GM10266 (cell line): ENCODE measurements at regions not wholly inside any gene's neighbourhood (a gene's known extent, or its start where the extent isn't known, plus 50 kb on each side); places are given as distances from the start of the nearest gene placed in this dataset.

Experiments
- DNase-seq: peaks from one replicate; pipeline ENCODE4 v3.0.0; 2012; ENCODE audit errors: extremely low spot score
- TF ChIP-seq, protein P1 (sequence below): IDR thresholded peaks from 2 replicates; pipeline ENCODE4 v1.5.1; 2012; ENCODE audit warnings: mild to moderate bottlenecking, low read depth; ENCODE audit not compliant: control insufficient read depth, insufficient read depth; ENCODE audit errors: missing control alignments

DNA sequence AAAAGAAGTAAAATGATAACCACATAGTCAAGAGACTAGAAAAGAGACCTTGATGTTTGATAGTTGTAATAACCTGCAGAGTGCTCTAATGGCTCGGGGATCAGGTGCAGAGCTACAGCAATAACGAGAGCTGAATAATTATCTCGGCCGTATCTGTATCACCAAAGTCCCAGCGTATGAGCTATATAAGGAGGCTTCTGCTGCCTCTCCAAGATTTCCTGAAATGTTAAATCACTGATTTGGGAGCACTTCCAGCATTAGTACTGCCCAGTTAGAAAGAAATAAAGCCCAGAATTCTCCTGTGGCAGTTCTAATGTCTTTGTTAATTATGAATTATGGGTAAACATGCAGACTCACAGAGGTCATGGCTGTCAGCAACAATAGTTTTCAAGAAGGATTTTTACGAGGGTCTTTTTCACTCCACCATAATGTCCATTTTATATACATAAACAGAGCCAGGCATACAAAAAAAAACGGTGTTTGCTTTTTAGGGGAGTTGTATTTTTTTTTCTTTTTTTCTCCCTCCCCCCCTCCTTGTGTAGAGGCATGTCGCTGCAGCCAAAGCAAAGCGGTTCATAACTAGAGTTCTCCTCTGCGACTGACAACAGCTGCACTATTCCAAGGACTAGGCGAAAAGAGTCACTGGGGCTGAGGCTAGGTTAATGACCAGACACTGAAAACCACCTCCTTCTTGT lies 168.3 kb upstream of the VRK2 start:
- TF ChIP-seq, protein P1, sequence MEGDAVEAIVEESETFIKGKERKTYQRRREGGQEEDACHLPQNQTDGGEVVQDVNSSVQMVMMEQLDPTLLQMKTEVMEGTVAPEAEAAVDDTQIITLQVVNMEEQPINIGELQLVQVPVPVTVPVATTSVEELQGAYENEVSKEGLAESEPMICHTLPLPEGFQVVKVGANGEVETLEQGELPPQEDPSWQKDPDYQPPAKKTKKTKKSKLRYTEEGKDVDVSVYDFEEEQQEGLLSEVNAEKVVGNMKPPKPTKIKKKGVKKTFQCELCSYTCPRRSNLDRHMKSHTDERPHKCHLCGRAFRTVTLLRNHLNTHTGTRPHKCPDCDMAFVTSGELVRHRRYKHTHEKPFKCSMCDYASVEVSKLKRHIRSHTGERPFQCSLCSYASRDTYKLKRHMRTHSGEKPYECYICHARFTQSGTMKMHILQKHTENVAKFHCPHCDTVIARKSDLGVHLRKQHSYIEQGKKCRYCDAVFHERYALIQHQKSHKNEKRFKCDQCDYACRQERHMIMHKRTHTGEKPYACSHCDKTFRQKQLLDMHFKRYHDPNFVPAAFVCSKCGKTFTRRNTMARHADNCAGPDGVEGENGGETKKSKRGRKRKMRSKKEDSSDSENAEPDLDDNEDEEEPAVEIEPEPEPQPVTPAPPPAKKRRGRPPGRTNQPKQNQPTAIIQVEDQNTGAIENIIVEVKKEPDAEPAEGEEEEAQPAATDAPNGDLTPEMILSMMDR, result no peak
- DNase-seq, result no peak

DNA sequence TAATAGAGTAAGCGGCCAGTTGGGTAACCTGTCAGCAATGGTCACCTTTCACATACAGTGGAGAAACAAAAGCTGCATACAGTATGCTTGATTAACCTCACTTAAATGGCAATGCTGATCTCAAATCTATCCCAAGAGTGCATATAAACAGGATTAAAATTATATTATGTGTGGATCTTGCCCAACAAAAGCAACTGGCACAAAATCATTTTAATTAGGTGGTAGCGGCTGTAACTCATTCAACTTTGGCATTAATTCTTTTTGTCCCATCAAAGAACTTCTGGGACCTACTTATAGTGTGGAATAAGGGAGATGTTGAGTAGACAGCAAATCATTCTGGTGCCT lies 167.8 kb upstream of the VRK2 start:
- TF ChIP-seq, protein P1, result no peak

DNA sequence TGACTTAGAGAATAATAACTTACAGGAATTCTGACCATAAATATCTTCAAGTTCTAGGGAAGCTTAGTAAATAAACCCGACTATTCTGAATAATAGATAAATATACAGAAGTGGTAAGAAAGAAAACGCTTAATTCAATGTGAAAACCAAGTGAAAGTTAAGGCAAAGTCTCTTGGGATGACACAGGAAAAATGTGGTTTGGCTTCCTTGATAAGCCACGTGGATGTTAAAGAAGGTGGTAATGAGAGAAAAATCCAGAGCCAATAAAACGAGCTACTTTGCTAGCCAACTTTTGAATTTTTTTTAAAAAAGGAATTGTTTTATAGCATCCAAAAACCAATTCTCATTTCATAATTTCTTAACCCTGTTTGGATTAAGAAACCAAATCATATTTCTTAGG lies 166.2 kb upstream of the VRK2 start:
- no peak for DNase-seq
- TF ChIP-seq, protein P1, result no peak

More for the DNA sequence above, 167.8 kb upstream of the VRK2 start:
- DNase-seq, result no peak

DNA sequence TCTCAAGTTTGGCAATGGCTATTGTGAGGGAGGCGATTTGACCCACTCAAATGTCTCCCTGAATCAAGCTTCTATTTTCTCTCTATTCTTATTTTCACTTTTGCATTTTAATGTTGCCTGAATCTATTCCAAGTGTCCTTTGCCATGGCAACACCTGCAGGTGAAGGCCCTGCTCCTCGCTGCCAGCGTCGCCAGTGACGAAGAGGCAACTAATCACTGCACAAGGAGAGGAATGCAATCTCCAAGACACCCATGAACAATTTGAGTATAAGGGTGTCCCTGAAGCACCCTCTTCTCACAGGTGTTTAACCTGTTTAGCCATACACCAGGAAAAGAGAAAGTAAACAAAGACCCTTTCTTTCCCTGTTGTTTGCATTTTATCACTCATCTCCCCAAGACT lies 165.6 kb upstream of the VRK2 start:
- TF ChIP-seq, protein P1, result no peak
- DNase-seq, result no peak

DNA sequence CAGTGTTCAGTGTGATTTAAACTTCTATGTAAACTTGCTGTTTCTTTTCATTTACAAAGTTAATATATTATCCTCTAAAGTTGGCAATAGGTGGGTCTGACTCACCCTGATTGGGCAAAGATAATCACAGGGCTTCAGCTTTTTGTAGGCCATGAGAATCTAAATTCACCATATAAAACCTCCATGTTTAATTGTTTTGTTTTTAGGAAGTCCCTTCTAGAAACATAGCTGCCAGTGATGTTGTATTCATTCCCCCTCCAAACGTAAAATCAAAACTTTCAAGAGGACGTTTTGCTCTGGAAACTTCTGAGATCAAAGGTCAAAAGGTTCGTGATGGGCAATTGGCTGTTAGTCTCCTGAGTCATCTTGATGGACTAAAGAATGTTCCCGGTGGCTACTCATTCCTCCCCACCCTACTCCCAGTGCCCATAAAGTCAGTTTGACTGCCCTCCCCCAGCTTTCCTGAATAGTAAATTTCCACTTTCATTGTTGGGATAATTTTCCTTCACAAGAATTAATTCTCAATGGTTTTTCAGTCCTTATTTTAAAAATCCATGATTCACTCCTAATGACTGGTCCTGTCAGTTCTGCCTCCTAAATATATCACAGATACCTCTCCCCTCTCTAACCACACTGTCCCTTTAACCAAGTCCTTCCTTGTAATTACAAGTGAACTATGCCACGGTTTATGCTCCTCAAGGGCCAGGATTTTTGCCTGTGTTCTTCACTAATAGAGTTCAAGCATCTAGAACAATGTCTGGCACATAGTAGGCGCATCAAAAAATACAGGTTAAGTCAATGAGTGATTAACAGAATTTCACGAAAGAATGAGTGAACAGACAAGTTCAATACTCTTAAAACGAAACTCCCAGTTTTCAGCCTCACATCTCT lies 164.4 kb upstream of the VRK2 start:
- DNase-seq, result no peak
- TF ChIP-seq, protein P1, result no peak

DNA sequence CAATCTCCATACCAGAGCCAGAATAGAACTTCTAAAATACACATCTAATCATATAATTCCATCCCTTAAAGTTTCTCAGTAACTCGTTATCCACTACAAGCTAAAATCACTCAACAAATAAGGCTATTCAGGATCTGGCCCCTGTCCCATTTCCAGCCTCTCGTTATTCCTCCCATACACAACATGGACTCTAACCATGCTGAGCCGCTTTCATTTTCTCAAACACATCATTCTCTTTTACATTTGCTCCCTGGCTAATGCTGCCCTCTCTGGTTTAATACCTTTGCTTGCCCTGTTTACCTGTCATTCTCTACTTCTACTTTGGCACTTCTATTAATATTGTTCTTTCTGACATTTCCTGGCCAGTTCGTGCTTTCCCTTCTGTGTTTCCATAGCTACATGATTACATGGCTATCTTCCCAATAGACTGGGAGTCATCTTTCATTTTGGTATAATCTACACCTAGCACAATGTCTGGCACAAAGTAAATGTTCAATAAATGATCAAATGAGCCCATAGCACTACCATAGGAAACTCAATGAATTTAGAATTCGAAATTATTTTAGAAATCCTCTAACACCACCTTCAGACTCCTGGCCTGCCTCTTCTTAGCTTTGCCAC lies 163.6 kb upstream of the VRK2 start:
- DNase-seq, result no peak
- TF ChIP-seq, protein P1, result no peak

DNA sequence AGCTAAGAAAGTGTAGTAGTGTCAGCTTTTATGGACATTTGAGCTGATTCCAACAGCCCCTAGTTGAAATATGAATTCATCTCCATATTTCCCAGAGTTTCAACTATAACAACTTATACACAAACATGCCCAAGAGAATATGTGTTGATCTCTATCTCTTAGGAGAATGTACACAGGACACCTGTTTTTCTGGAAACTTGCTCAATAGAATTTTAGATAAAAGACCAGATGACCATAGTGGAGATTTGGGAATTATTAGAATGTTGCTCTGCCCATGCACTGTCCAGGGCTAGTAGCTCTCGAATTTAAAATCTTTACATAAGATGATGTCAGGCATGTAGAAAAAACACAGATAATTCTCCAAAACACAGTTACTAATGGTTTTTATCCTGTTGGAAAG lies 162.3 kb upstream of the VRK2 start:
- TF ChIP-seq, protein P1, result no peak
- DNase-seq, result no peak
